ENCODE measurements at regions not wholly inside any gene's neighbourhood (a gene's known extent, or its start where the extent isn't known, plus 50 kb on each side); places are given as distances from the start of the nearest gene placed in this dataset.

DNA sequence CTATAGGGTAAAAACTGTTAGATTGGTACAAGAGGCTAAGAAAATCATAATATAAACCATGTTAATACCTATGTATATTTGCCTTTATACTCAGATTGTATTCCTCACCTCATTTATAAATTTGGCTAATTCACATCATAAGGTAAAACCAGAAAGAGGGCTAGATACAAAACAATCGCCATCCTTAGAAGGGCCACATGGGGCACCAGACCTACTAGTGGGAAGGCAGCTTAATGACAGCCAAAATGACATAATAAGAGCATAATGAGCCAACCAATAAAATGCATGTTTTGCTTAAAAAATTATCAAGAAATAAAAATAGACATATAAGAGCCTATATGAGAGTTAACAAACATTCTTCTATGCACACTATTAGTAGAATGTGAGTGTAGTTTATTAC, 107.3 kb upstream of the PRDX4 start:
- no peaks in the 10 kb centered on the region for H3K36me3 ChIP-seq (ENCODE audit: control insufficient read depth in 2 of 2, insufficient read depth in 2 of 2, low read length in 1 of 2)
- H3K9ac ChIP-seq (ENCODE audit: control insufficient read depth, insufficient read depth, low read length) = no peak overlapping the region

More for the DNA sequence above, 107.3 kb upstream of the PRDX4 start:
- Histone ChIP-seq H4K20me1 (ENCODE audit: control insufficient read depth, insufficient read depth) (no peaks in the 10 kb centered on the region), H3K4me1 (ENCODE audit: control insufficient read depth, insufficient read depth, low read length) (no peaks in the 10 kb centered on the region), H3K27me3 (replicated peaks in 1 of 2; ENCODE audit: control insufficient read depth in 2 of 2, insufficient read depth in 2 of 2, low read length in 1 of 2) (no peaks in the 10 kb centered on the region), H3K27ac (ENCODE audit: control insufficient read depth, insufficient read depth) (no peak overlapping the region), H3K4me2 (ENCODE audit: control insufficient read depth, insufficient read depth) (no peak overlapping the region), H3K4me3 (no peak overlapping the region), H3K9me3 (replicated peaks; ENCODE audit: control insufficient read depth, insufficient read depth, low read length) (peaks cover 2% of the 10 kb centered on the region; the same call in 2 of the 3 replicates), H3K79me2 (ENCODE audit: control insufficient read depth, insufficient read depth, low read length) (no peaks in the 10 kb centered on the region), H2AFZ (ENCODE audit: control insufficient read depth, low read depth, low read length) (no peak overlapping the region)
- 0% methylated on average over 1 of the region's 1 CpG for WGBS (ENCODE audit: insufficient coverage, insufficient replicate concordance, low lambda C conversion rate, missing lambda C conversion rate)
- FAIRE-seq (no peak), DNase-seq (ENCODE audit: low read depth, low spot score) (no peak), ATAC-seq (no peak)
- ChIA-PET SMC1A (ENCODE audit: uncharacterized antibody, unreplicated experiment) (no interaction called here), POLR2A (interaction anchor here (0.5 kb wide), 1 partner anchor 335 kb away, joined by 4 read pairs; no protein-coding TSS in a partner anchor), RAD21 (ENCODE audit: unreplicated experiment) (no interaction called here), CTCF (no interaction called here)
- in situ Hi-C loops (cut with MboI) (no loop called here), intact Hi-C loops (cut with micrococcal nuclease; ENCODE audit: unreplicated experiment) (loop anchor here (10.0 kb wide), 1 partner anchor 245 kb away; no protein-coding TSS in a partner anchor)
- BruUV-seq (replicated peaks) = no TSS peak
- no peak for TF ChIP-seq YY1 (IDR thresholded peaks at IDR 0.05; ENCODE audit: low read depth, low read length)
- TF ChIP-seq ZBTB11 (CRISPR knock-in tag; IDR thresholded peaks at IDR 0.05) = no peak
- no peak for TF ChIP-seq MXI1 (IDR thresholded peaks at IDR 0.05; ENCODE audit: low read depth, low read length)
- TF ChIP-seq HDAC6 (IDR thresholded peaks at IDR 0.05; ENCODE audit: unreplicated experiment) = no peak
- TF ChIP-seq FOXK2 (IDR thresholded peaks at IDR 0.05) = no peak
- no peak for TF ChIP-seq SMAD5 (IDR thresholded peaks at IDR 0.05; ENCODE audit: low read depth)
- no peak for TF ChIP-seq NR2F1 (conservative IDR thresholded peaks at IDR 0.05)
